ENCODE measurements at regions not wholly inside any gene's neighbourhood (a gene's known extent, or its start where the extent isn't known, plus 50 kb on each side); places are given as distances from the start of the nearest gene placed in this dataset.

DNA sequence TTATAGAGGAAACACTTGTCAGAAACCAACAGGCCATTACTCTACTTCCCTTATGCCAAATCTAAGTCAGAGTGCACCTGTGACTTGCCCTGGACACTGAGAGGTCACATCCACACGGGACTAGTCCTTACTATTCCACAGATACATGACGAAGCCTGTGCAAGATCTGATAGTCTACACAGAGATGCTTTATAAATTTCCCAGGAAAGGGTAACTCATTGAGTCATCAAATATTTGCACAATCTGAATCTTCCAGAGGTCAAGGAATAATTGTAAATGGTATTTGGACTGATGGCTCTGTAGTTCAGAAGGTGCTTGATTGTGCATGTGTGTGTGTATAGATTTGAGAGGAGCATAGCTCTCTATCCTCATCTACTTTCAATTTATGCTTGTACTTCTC, 55.2 kb upstream of the JAK2 start:
- Histone ChIP-seq H4K5ac (ENCODE audit: insufficient read length, low read depth, low read length) (no peak overlapping the region), H3K79me2 (ENCODE audit: control insufficient read depth in 1 of 2, insufficient read depth in 2 of 2, low read length in 2 of 2) (no peaks in the 10 kb centered on the region), H2AK5ac (ENCODE audit: low read depth, low read length) (no peak overlapping the region), H2BK15ac (ENCODE audit: low read length) (no peak overlapping the region), H3K27me3 (replicated peaks in 1 of 4; ENCODE audit: control insufficient read depth in 3 of 4, extremely low read depth in 1 of 4, insufficient read depth in 3 of 4, low read length in 3 of 4) (no peaks in the 10 kb centered on the region), H4K20me1 (replicated peaks in 1 of 2; ENCODE audit: control insufficient read depth in 1 of 2, insufficient read depth in 2 of 2, low read length in 2 of 2) (no peaks in the 10 kb centered on the region), H3K4me1 (replicated peaks in 1 of 4; ENCODE audit: control insufficient read depth in 3 of 4, insufficient read depth in 4 of 4, low read length in 3 of 4) (peaks cover 0 to 4% (median 1%) of the 10 kb centered on the region in 4 experiments; a peak in 3 of 7 replicates), H3K36me3 (ENCODE audit: control insufficient read depth in 2 of 4, insufficient read depth in 4 of 4, low read length in 3 of 4) (no peaks in the 10 kb centered on the region), H3K4me2 (ENCODE audit: insufficient read depth in 1 of 2, low read depth in 2 of 2, low read length in 2 of 2) (no peak overlapping the region), H3K23me2 (ENCODE audit: low read depth, low read length) (no peaks in the 10 kb centered on the region), H3K14ac (ENCODE audit: insufficient read length) (no peak overlapping the region), H3K4me3 (ENCODE audit: extremely low read depth in 1 of 4, insufficient read depth in 2 of 4, low read depth in 3 of 4, low read length in 4 of 4) (no peak overlapping the region), H3K27ac (ENCODE audit: low read depth, low read length) (no peak overlapping the region), H2AFZ (ENCODE audit: low read length) (no peak overlapping the region), H3K9ac (replicated peaks in 1 of 4; ENCODE audit: extremely low read depth in 1 of 4, low read depth in 3 of 4, low read length in 3 of 4) (no peak overlapping the region), H3K9me3 (ENCODE audit: insufficient read depth in 2 of 2, low read depth in 1 of 2, low read length in 1 of 2) (no peaks in the 10 kb centered on the region), H3K18ac (ENCODE audit: extremely low read depth, low read length) (no peak overlapping the region), H3K23ac (ENCODE audit: insufficient read length) (no peak overlapping the region), H3K56ac (replicated peaks; ENCODE audit: insufficient read length, low read depth, low read length) (no peak overlapping the region), H4K91ac (replicated peaks; ENCODE audit: insufficient read length, low read length) (no peak overlapping the region), H2BK5ac (ENCODE audit: low read depth, low read length) (no peak overlapping the region), H2BK120ac (replicated peaks; ENCODE audit: low read depth, low read length) (no peak overlapping the region), H2BK20ac (ENCODE audit: low read length) (no peak overlapping the region), H3K4ac (replicated peaks; ENCODE audit: insufficient read length, low read depth, low read length) (no peak overlapping the region), H2BK12ac (ENCODE audit: low read depth, low read length) (no peak overlapping the region), H4K8ac (ENCODE audit: extremely low read depth, insufficient read depth, low read length) (no peak overlapping the region), H3K79me1 (ENCODE audit: low read depth, low read length) (no peaks in the 10 kb centered on the region)
- ChIA-PET CTCF (ENCODE audit: partially characterized antibody) (interaction anchor here (1.3 kb wide), 1 partner anchor 58 kb away, joined by 3 read pairs; no protein-coding TSS in a partner anchor), POLR2A (ENCODE audit: partially characterized antibody) (no interaction called here)
- WGBS, 2 experiments (ENCODE audit: extremely low coverage in 1 of 2, insufficient coverage in 1 of 2, insufficient read length in 1 of 2, insufficient replicate concordance in 2 of 2, low coverage in 1 of 2, low lambda C conversion rate in 2 of 2, missing lambda C conversion rate in 1 of 2) = 78% methylated on average over 2 of the region's 2 CpGs; no CpG with 5 or more reads in 1 of the 2 experiments
- no peak for FAIRE-seq
- no peak for DNase-seq (ENCODE audit: low read depth in 1 of 2, low spot score in 2 of 2)
- TF ChIP-seq NANOG (IDR thresholded peaks at IDR 0.05; ENCODE audit: insufficient read depth, low read depth, low read length, poor library complexity, severe bottlenecking) (no peak), ATF2 (IDR thresholded peaks at IDR 0.05; ENCODE audit: low read length) (no peak), TBP (IDR thresholded peaks at IDR 0.05; ENCODE audit: low read depth, low read length) (no peak), ZNF274 (IDR thresholded peaks at IDR 0.05; ENCODE audit: borderline replicate concordance, extremely low read depth, low read length) (no peak)

Measured in H1 (cell line).